NCI-H1436 (cell line): ENCODE measurements at regions not wholly inside any gene's neighbourhood (a gene's known extent, or its start where the extent isn't known, plus 50 kb on each side); places are given as distances from the start of the nearest gene placed in this dataset.
"Not testable (repeated sequence)": the region's sequence is repeated elsewhere in the genome, so short reads cannot be mapped to it uniquely, and the experiment has no call there.

ENCODE experiments used
- DNase-seq: peaks from one replicate; lab custom pipeline; 2025; lab: John Stamatoyannopoulos, UW

GRCh38 chr13:112222971-112223370 lies 153.2 kb upstream of the SPACA7 start:
- DNase-seq, result no peak

GRCh38 chr13:112223929-112224328 lies 152.2 kb upstream of the SPACA7 start:
- not testable (repeated sequence) for DNase-seq

GRCh38 chr13:112225429-112226090 lies 150.6 kb upstream of the SPACA7 start:
- DNase-seq, result no peak

- DNase-seq, result no peak
These were observed 149.7 kb upstream of the SPACA7 start for GRCh38 chr13:112226320-112227002.

- no peak for DNase-seq
These were observed 149.1 kb upstream of the SPACA7 start for GRCh38 chr13:112227031-112227430.

GRCh38 chr13:112229445-112229844 lies 146.7 kb upstream of the SPACA7 start:
- no peak for DNase-seq

- no peak for DNase-seq
These were observed 145.9 kb upstream of the SPACA7 start for GRCh38 chr13:112229992-112230872.

GRCh38 chr13:112231451-112232083 lies 144.6 kb upstream of the SPACA7 start:
- no peak for DNase-seq

- DNase-seq, result no peak
These were observed 142.9 kb upstream of the SPACA7 start for GRCh38 chr13:112233256-112233655.

GRCh38 chr13:112233716-112234115 lies 142.4 kb upstream of the SPACA7 start:
- no peak for DNase-seq

GRCh38 chr13:112234131-112234875 lies 141.9 kb upstream of the SPACA7 start:
- no peak for DNase-seq

- DNase-seq, result no peak
These were observed 140.1 kb upstream of the SPACA7 start for GRCh38 chr13:112236016-112236415.

GRCh38 chr13:112236539-112237197 lies 139.5 kb upstream of the SPACA7 start:
- no peak for DNase-seq

GRCh38 chr13:112238436-112238995 lies 137.6 kb upstream of the SPACA7 start:
- no peak for DNase-seq

- no peak for DNase-seq
These were observed 136.1 kb upstream of the SPACA7 start for GRCh38 chr13:112240076-112240475.

GRCh38 chr13:112241288-112241687 lies 134.9 kb upstream of the SPACA7 start:
- no peak for DNase-seq

- DNase-seq, result no peak
These were observed 133.4 kb upstream of the SPACA7 start for GRCh38 chr13:112242777-112243176.

- no peak for DNase-seq
These were observed 132.1 kb upstream of the SPACA7 start for GRCh38 chr13:112244061-112244460.

GRCh38 chr13:112244495-112245177 lies 131.5 kb upstream of the SPACA7 start:
- no peak for DNase-seq

GRCh38 chr13:112245179-112245724 lies 130.9 kb upstream of the SPACA7 start:
- no peak for DNase-seq
